Smooth muscle cell (in vitro differentiated cells): ENCODE measurements at regions not wholly inside any gene's neighbourhood (a gene's known extent, or its start where the extent isn't known, plus 50 kb on each side); places are given as distances from the start of the nearest gene placed in this dataset.

Experiments used
- DNase-seq: peaks from one replicate; lab custom pipeline; 2025; ENCODE audit not compliant: unreplicated experiment; lab: John Stamatoyannopoulos, UW
- H2AFZ ChIP-seq: fragments of 200-600 bp; sonication (generic); 2 replicates; pipeline ENCODE4 v1.6.0; 2016; ENCODE audit warnings: antibody characterized with exemption, low read depth, mild to moderate bottlenecking
- H3F3A ChIP-seq: fragments of 200-600 bp; sonication (generic); 2 replicates; pipeline ENCODE4 v1.6.0; 2017; ENCODE audit warnings: antibody characterized with exemption, low read depth
- H3K27ac ChIP-seq: fragments of 200-600 bp; sonication (generic); 2 replicates; pipeline ENCODE4 v1.5.1; 2016; ENCODE audit warnings: low read depth, mild to moderate bottlenecking
- H3K27me3 ChIP-seq: fragments of 200-600 bp; sonication (generic); 2 replicates; pipeline ENCODE4 v1.6.1; 2016; ENCODE audit warnings: low read depth, mild to moderate bottlenecking
- H3K36me3 ChIP-seq: fragments of 200-600 bp; sonication (generic); 2 replicates; pipeline ENCODE4 v1.5.1; 2016; ENCODE audit warnings: low read depth
- H3K4me1 ChIP-seq: fragments of 200-600 bp; sonication (generic); 2 replicates; pipeline ENCODE4 v1.5.1; 2016; ENCODE audit warnings: low read depth
- H3K4me2 ChIP-seq: fragments of 200-600 bp; sonication (generic); 2 replicates; pipeline ENCODE4 v1.6.0; 2016; ENCODE audit warnings: mild to moderate bottlenecking
- H3K4me3 ChIP-seq: fragments of 200-600 bp; sonication (generic); 2 replicates; pipeline ENCODE4 v1.5.1; 2016; ENCODE audit warnings: mild to moderate bottlenecking
- H3K79me2 ChIP-seq: fragments of 200-600 bp; sonication (generic); 2 replicates; pipeline ENCODE4 v1.6.0; 2016; ENCODE audit warnings: low read depth, mild to moderate bottlenecking
- H3K9ac ChIP-seq: fragments of 200-600 bp; sonication (generic); 2 replicates; pipeline ENCODE4 v1.6.0; 2016; ENCODE audit warnings: low read depth
- H3K9me3 ChIP-seq: fragments of 200-600 bp; sonication (generic); replicated peaks from 2 replicates; pipeline ENCODE4 v1.5.1; 2016; ENCODE audit warnings: low read depth
- H4K20me1 ChIP-seq: fragments of 200-600 bp; sonication (generic); 2 replicates; pipeline ENCODE4 v1.6.0; 2016; ENCODE audit warnings: low read depth
- WGBS: methylation state at CpG from one replicate; pipeline ENCODE4 v1.1.7; 2016; ENCODE audit warnings: low lambda C conversion rate; 5-methylcytosine and 5-hydroxymethylcytosine counted together
- TF ChIP-seq, protein P1 (sequence below): fragments of 200-600 bp; sonication (generic); IDR thresholded peaks from 2 replicates; pipeline ENCODE4 v1.5.1; 2017; ENCODE audit warnings: borderline replicate concordance, mild to moderate bottlenecking, antibody characterized with exemption; ENCODE audit not compliant: insufficient read depth, poor library complexity, severe bottlenecking

GRCh38 chr20:16678779-16679178 lies 51.0 kb upstream of the SNRPB2 start:
- Histone ChIP-seq H4K20me1 (no peaks in the 10 kb centered on the region), H3K4me2 (no peak overlapping the region), H3K27ac (no peak overlapping the region), H3F3A (no peaks in the 10 kb centered on the region), H3K9ac (no peak overlapping the region), H3K4me1 (no peaks in the 10 kb centered on the region), H3K79me2 (no peaks in the 10 kb centered on the region), H3K9me3 (no peaks in the 10 kb centered on the region), H3K27me3 (no peaks in the 10 kb centered on the region), H2AFZ (no peak overlapping the region), H3K4me3 (no peak overlapping the region), H3K36me3 (no peaks in the 10 kb centered on the region)
- DNase-seq: no peak
- WGBS: 81% methylated on average over 4 of the region's 4 CpGs
- TF ChIP-seq, protein P1, sequence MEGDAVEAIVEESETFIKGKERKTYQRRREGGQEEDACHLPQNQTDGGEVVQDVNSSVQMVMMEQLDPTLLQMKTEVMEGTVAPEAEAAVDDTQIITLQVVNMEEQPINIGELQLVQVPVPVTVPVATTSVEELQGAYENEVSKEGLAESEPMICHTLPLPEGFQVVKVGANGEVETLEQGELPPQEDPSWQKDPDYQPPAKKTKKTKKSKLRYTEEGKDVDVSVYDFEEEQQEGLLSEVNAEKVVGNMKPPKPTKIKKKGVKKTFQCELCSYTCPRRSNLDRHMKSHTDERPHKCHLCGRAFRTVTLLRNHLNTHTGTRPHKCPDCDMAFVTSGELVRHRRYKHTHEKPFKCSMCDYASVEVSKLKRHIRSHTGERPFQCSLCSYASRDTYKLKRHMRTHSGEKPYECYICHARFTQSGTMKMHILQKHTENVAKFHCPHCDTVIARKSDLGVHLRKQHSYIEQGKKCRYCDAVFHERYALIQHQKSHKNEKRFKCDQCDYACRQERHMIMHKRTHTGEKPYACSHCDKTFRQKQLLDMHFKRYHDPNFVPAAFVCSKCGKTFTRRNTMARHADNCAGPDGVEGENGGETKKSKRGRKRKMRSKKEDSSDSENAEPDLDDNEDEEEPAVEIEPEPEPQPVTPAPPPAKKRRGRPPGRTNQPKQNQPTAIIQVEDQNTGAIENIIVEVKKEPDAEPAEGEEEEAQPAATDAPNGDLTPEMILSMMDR: no peak

GRCh38 chr20:16676891-16677290 lies 52.9 kb upstream of the SNRPB2 start:
- no peak for DNase-seq
- Histone ChIP-seq H3K36me3 (no peaks in the 10 kb centered on the region), H3K27ac (no peak overlapping the region), H3K9ac (no peak overlapping the region), H2AFZ (no peak overlapping the region), H3K9me3 (no peaks in the 10 kb centered on the region), H3F3A (no peaks in the 10 kb centered on the region), H3K27me3 (no peaks in the 10 kb centered on the region), H3K4me2 (no peak overlapping the region), H3K4me3 (no peak overlapping the region), H3K4me1 (no peaks in the 10 kb centered on the region), H3K79me2 (no peaks in the 10 kb centered on the region), H4K20me1 (no peaks in the 10 kb centered on the region)
- TF ChIP-seq, protein P1: no peak
- WGBS: 83% methylated on average over 1 of the region's 1 CpG

DNA sequence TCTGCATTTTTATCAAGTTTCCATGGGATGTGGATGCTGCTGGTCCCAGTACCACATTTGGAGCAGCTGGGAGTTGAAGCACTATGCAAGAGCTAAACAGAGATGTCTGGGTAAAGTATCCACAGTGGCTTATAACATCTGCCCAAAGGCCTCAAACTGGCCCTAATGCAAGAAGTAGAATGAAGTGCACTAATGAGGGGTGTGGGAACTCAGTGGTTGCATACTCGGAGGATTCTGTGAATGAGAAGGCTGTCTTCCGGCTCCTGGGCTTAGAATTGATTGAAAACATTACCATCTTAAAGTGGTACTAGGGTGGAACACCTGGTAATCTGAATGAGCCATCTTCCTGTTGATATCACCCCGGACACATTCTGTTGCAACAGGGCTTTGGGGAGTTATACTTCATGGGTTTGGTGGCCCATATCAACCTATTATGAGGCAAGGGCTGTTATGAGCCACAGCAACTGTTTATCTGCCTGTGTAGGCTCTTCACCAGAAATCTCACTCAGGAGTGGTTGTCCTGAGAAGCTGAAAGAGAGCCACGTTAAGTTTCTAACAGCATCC lies 54.7 kb upstream of the SNRPB2 start:
- DNase-seq: no peak
- no peaks in the 10 kb centered on the region for H4K20me1 ChIP-seq
- H3K27me3 ChIP-seq: no peaks in the 10 kb centered on the region
- H3K4me1 ChIP-seq: no peaks in the 10 kb centered on the region
- no peaks in the 10 kb centered on the region for H3F3A ChIP-seq
- H3K4me2 ChIP-seq: no peak overlapping the region
- no peaks in the 10 kb centered on the region for H3K79me2 ChIP-seq
- H2AFZ ChIP-seq: no peak overlapping the region
- TF ChIP-seq, protein P1: no peak
- no peak overlapping the region for H3K9ac ChIP-seq
- 90% methylated on average over 4 of the region's 4 CpGs for WGBS
- H3K27ac ChIP-seq: no peak overlapping the region
- no peak overlapping the region for H3K4me3 ChIP-seq
- no peaks in the 10 kb centered on the region for H3K36me3 ChIP-seq
- H3K9me3 ChIP-seq: no peaks in the 10 kb centered on the region

DNA sequence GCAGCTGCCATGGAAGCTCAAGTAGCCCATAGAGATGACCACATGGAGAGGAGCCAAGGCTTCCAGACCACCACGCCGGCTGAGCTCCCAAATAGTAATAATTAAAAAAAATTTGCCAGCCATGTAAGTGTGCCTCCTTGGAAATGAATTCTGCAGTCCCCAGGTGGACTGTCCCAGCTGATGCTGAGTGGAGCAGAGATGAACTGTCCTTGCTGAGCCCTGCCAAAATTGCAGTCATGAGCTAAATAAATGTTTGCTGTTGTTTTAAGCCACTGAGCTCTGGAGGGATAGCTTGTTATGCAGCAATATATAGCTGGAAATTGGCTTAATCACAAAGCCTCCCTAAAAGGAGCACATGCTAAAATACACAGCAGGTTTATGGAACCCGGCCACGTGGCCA lies 55.6 kb upstream of the SNRPB2 start:
- TF ChIP-seq, protein P1: no peak
- Histone ChIP-seq H3K36me3 (no peaks in the 10 kb centered on the region), H3K4me2 (no peak overlapping the region), H3K27ac (no peak overlapping the region), H3F3A (no peaks in the 10 kb centered on the region), H3K4me3 (no peak overlapping the region), H3K27me3 (no peaks in the 10 kb centered on the region), H2AFZ (no peak overlapping the region), H3K79me2 (no peaks in the 10 kb centered on the region), H4K20me1 (no peaks in the 10 kb centered on the region), H3K4me1 (no peaks in the 10 kb centered on the region), H3K9me3 (no peaks in the 10 kb centered on the region), H3K9ac (no peak overlapping the region)
- WGBS: 92% methylated on average over 4 of the region's 4 CpGs
- DNase-seq: no peak
